ENCODE measurements at regions not wholly inside any gene's neighbourhood (a gene's known extent, or its start where the extent isn't known, plus 50 kb on each side); places are given as distances from the start of the nearest gene placed in this dataset.

DNA sequence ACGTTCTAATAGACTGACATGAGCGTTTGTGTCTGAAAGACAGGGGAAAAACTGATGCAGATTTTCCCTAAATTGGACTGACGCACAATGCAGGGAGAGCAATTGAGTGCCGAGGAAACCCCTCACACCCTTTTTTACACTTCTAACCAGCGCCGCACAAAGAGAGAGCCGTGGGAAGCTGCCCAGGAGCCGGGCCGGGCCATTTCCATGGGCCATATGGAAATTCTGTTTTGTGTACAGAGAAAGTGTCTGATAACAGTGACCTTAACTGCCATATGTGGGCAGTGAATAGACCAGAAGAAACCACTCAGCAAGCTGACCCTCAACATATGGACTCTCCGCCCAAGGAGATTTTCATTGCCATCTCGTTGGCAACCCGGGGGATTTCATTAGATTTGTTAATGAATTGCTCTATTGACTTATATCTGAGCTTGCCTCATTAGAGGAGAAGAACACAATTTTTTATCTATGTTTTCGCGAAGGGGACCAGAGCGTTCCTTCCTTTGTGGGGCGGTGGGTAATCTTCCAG is 225.9 kb upstream of the IRX3 start:
- H3K4me3 ChIP-seq (ENCODE audit: low read depth, low read length): no peak overlapping the region
- TF ChIP-seq, protein P1, sequence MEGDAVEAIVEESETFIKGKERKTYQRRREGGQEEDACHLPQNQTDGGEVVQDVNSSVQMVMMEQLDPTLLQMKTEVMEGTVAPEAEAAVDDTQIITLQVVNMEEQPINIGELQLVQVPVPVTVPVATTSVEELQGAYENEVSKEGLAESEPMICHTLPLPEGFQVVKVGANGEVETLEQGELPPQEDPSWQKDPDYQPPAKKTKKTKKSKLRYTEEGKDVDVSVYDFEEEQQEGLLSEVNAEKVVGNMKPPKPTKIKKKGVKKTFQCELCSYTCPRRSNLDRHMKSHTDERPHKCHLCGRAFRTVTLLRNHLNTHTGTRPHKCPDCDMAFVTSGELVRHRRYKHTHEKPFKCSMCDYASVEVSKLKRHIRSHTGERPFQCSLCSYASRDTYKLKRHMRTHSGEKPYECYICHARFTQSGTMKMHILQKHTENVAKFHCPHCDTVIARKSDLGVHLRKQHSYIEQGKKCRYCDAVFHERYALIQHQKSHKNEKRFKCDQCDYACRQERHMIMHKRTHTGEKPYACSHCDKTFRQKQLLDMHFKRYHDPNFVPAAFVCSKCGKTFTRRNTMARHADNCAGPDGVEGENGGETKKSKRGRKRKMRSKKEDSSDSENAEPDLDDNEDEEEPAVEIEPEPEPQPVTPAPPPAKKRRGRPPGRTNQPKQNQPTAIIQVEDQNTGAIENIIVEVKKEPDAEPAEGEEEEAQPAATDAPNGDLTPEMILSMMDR (IDR thresholded peaks at IDR 0.05; ENCODE audit: low read depth, low read length): no peak
- TF ChIP-seq MAX (IDR thresholded peaks at IDR 0.05; ENCODE audit: low read depth, low read length) (no peak), MYC (IDR thresholded peaks at IDR 0.05; ENCODE audit: low read depth, low read length) (no peak), POLR2A (IDR thresholded peaks at IDR 0.05; ENCODE audit: extremely low read depth, insufficient read length) (no peak)
- no peak for DNase-seq (ENCODE audit: low read depth)

GRCh38 chr16:54511222-54511731 is 224.7 kb upstream of the IRX3 start:
- no peak for DNase-seq (ENCODE audit: low read depth)
- no peak for TF ChIP-seq MAX (IDR thresholded peaks at IDR 0.05; ENCODE audit: low read depth, low read length)
- TF ChIP-seq POLR2A (IDR thresholded peaks at IDR 0.05; ENCODE audit: extremely low read depth, insufficient read length): no peak
- TF ChIP-seq, protein P1 (IDR thresholded peaks at IDR 0.05; ENCODE audit: low read depth, low read length): no peak
- no peak for TF ChIP-seq MYC (IDR thresholded peaks at IDR 0.05; ENCODE audit: low read depth, low read length)
- H3K4me3 ChIP-seq (ENCODE audit: low read depth, low read length): no peak overlapping the region

- TF ChIP-seq, protein P1 (IDR thresholded peaks at IDR 0.05; ENCODE audit: low read depth, low read length): no peak
- TF ChIP-seq MAX (IDR thresholded peaks at IDR 0.05; ENCODE audit: low read depth, low read length) (no peak), MYC (IDR thresholded peaks at IDR 0.05; ENCODE audit: low read depth, low read length) (no peak), POLR2A (IDR thresholded peaks at IDR 0.05; ENCODE audit: extremely low read depth, insufficient read length) (no peak)
- no peak overlapping the region for H3K4me3 ChIP-seq (ENCODE audit: low read depth, low read length)
- DNase-seq (ENCODE audit: low read depth): no peak
Measured at GRCh38 chr16:54510685-54511221, 224.2 kb upstream of the IRX3 start.

DNA sequence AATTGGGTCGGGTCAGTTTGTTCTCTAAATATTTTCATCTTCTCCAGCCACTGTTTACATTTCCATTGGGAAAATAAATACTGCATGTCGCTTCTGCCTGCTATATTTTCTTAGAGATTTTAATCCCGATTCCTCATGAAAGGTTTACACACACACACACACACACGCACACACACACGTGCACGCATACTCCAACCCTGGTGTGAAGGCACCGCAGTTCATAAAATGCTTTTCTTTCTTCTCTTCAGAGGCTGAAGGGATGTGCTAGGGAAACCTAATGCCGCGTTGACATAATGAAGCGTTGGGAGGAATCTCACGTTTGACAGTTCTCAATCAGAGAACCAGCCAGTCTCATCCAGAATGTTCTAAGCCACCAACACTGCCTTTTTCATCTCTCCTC is 222.9 kb upstream of the IRX3 start:
- TF ChIP-seq MYC (IDR thresholded peaks at IDR 0.05; ENCODE audit: low read depth, low read length) (no peak), MAX (IDR thresholded peaks at IDR 0.05; ENCODE audit: low read depth, low read length) (no peak), POLR2A (IDR thresholded peaks at IDR 0.05; ENCODE audit: extremely low read depth, insufficient read length) (no peak)
- TF ChIP-seq, protein P1 (IDR thresholded peaks at IDR 0.05; ENCODE audit: low read depth, low read length): no peak
- no peak overlapping the region for H3K4me3 ChIP-seq (ENCODE audit: low read depth, low read length)
- no peak for DNase-seq (ENCODE audit: low read depth)

- TF ChIP-seq POLR2A (IDR thresholded peaks at IDR 0.05; ENCODE audit: extremely low read depth, insufficient read length) (no peak), MAX (IDR thresholded peaks at IDR 0.05; ENCODE audit: low read depth, low read length) (no peak), MYC (IDR thresholded peaks at IDR 0.05; ENCODE audit: low read depth, low read length) (no peak)
- TF ChIP-seq, protein P1 (IDR thresholded peaks at IDR 0.05; ENCODE audit: low read depth, low read length): no peak
Measured at GRCh38 chr16:54508351-54508750, 221.8 kb upstream of the IRX3 start.

More at GRCh38 chr16:54508351-54508750, 221.8 kb upstream of the IRX3 start:
- no peak for DNase-seq (ENCODE audit: low read depth)
- H3K4me3 ChIP-seq (ENCODE audit: low read depth, low read length): no peak overlapping the region
